Cardiac muscle cell (in vitro differentiated cells and primary cell): ENCODE measurements at regions not wholly inside any gene's neighbourhood (a gene's known extent, or its start where the extent isn't known, plus 50 kb on each side); places are given as distances from the start of the nearest gene placed in this dataset.

Source experiments
- DNase-seq, 2 donors: peaks; one replicate each; pipeline versions ENCODE4 v3.0.0 to v3.0.0-alpha.2; 2010 to 2017; ENCODE audit warnings: low read depth in 1 of 2, low spot score in 1 of 2
- H3K27ac ChIP-seq: fragments of 200-600 bp; sonication (generic); 2 replicates; pipeline ENCODE4 v1.5.1; 2016
- H3K27me3 ChIP-seq: fragments of 200-600 bp; sonication (generic); 2 replicates; pipeline ENCODE4 v1.6.0; 2016; ENCODE audit warnings: control low read depth
- H3K36me3 ChIP-seq: fragments of 200-600 bp; sonication (generic); 2 replicates; pipeline ENCODE4 v1.5.1; 2016; ENCODE audit warnings: control low read depth
- H3K4me1 ChIP-seq: fragments of 200-600 bp; sonication (generic); 2 replicates; pipeline ENCODE4 v1.8.1; 2017; ENCODE audit warnings: low read depth, mild to moderate bottlenecking, mixed run types
- H3K4me3 ChIP-seq: fragments of 200-600 bp; sonication (generic); 2 replicates; pipeline ENCODE4 v1.5.1; 2016; ENCODE audit warnings: mild to moderate bottlenecking
- H3K9me3 ChIP-seq: fragments of 200-600 bp; sonication (generic); 2 replicates; pipeline ENCODE4 v1.5.1; 2017; ENCODE audit warnings: low read depth, mild to moderate bottlenecking, control low read depth
- TF ChIP-seq, protein P1 (sequence below): IDR thresholded peaks from 2 replicates; pipeline ENCODE4 v1.5.1; 2012; ENCODE audit warnings: low read depth, mild to moderate bottlenecking, low read length

DNA sequence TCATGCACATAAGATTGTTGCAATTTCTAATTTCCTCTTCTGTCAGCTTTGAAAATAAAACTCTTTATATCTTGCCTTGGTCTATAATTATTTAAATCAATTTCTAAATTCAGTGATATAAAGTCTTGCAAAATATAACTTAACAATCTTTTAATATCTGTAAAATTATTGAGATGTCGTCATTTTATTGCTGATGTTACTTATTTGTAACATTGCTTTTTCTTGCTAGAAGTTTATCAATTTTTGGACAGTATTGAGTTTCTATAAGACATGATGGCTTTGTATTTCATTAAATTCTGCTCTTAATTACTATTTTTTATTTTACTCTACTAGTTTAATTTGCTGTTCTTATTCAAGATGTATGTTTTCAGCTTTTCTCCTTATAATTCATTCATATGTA, 1036.5 kb downstream of the TMEM182 start:
- no peaks in the 10 kb centered on the region for H3K9me3 ChIP-seq
- no peak overlapping the region for H3K27ac ChIP-seq
- H3K27me3 ChIP-seq = no peaks in the 10 kb centered on the region
- no peaks in the 10 kb centered on the region for H3K36me3 ChIP-seq
- no peak for DNase-seq
- TF ChIP-seq, protein P1, sequence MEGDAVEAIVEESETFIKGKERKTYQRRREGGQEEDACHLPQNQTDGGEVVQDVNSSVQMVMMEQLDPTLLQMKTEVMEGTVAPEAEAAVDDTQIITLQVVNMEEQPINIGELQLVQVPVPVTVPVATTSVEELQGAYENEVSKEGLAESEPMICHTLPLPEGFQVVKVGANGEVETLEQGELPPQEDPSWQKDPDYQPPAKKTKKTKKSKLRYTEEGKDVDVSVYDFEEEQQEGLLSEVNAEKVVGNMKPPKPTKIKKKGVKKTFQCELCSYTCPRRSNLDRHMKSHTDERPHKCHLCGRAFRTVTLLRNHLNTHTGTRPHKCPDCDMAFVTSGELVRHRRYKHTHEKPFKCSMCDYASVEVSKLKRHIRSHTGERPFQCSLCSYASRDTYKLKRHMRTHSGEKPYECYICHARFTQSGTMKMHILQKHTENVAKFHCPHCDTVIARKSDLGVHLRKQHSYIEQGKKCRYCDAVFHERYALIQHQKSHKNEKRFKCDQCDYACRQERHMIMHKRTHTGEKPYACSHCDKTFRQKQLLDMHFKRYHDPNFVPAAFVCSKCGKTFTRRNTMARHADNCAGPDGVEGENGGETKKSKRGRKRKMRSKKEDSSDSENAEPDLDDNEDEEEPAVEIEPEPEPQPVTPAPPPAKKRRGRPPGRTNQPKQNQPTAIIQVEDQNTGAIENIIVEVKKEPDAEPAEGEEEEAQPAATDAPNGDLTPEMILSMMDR = no peak
- no peak overlapping the region for H3K4me3 ChIP-seq
- H3K4me1 ChIP-seq = no peaks in the 10 kb centered on the region

DNA sequence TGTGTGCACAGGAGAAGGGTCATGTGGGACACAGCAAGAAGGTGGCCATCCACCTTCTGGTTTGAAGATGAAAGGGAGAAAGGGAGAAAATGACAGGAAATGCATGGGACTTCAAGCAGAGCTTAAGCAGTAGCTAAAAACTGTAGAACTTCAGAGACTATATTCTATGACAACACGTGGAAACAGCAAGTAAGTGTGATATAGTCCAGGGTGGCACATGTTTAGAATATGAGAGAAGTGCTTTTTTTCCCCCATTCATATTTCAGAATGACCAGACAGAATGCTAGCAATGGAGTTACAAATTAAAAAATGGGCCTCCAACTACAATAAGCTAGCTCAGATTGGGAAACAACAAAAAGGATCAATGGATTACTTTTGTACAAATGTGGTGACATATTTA, 1042.2 kb downstream of the TMEM182 start:
- no peak overlapping the region for H3K4me3 ChIP-seq
- no peak for DNase-seq
- TF ChIP-seq, protein P1 = no peak
- H3K36me3 ChIP-seq = no peaks in the 10 kb centered on the region
- no peaks in the 10 kb centered on the region for H3K4me1 ChIP-seq
- H3K27ac ChIP-seq = no peak overlapping the region
- H3K27me3 ChIP-seq = no peaks in the 10 kb centered on the region
- no peaks in the 10 kb centered on the region for H3K9me3 ChIP-seq

DNA sequence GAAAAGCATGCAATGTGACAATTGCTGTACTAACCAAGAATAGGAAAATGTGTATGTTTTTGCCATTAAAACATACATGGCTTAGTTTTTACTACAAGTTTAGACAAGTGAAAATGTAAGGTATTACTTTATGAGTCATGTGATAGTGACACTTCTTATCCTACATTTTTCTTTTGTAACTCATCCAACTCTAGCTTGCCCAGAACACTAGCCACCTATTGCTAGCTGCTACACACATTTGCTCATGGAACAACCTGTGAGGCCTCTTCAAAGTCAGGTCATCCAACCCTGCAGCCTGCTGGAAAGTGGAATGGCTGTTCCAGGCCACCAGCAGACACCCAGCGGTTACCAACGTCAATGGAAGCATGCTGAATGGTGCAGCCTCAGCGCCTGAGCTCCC, 1043.9 kb downstream of the TMEM182 start:
- DNase-seq = no peak
- no peaks in the 10 kb centered on the region for H3K36me3 ChIP-seq
- H3K27ac ChIP-seq = no peak overlapping the region
- no peaks in the 10 kb centered on the region for H3K4me1 ChIP-seq
- no peaks in the 10 kb centered on the region for H3K9me3 ChIP-seq
- H3K27me3 ChIP-seq = no peaks in the 10 kb centered on the region
- H3K4me3 ChIP-seq = no peak overlapping the region
- TF ChIP-seq, protein P1 = no peak

DNA sequence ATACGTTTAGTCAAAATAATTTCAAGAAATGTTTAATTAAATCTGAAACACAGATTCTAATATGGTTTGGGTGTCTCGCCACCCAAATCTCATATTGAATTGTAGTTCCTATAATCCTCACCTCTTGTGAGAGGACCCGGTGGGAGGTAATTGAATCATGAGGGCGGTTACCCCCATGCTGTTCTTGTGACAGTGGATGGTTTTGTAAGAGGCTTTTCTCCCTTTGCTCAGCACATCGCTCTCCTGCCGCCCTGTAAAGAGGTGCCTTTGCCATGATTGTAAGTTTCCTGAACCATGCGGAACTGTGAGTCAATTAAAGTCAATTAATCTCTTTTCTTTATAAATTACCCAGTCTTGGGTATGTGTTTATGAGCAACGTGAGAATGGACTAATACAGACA, 1045.1 kb upstream of the POU3F3 start:
- Histone ChIP-seq H3K4me3 (no peak overlapping the region), H3K36me3 (no peaks in the 10 kb centered on the region), H3K27ac (no peak overlapping the region), H3K27me3 (no peaks in the 10 kb centered on the region), H3K9me3 (no peaks in the 10 kb centered on the region), H3K4me1 (no peaks in the 10 kb centered on the region)
- TF ChIP-seq, protein P1 = no peak
- DNase-seq = no peak

DNA sequence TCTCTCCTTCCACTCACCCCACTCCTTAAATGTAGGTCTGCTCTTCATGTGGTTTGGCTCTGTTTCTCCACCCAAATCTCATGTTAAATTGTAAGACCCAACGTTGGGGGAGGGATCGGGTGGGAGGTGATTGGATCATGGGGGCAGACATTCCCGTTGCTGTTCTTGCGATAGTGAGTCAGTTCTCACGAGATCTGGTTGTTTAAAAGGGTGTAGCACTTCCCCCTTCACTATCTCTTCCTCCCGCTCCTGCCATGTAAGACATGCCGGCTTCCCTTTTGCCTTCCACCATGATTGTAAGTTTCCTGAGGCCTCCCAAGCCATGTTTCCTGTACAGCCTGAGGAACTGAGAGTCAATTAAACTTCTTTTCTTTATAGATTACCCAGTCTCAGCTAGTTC, 1044.5 kb upstream of the POU3F3 start:
- Histone ChIP-seq H3K9me3 (no peaks in the 10 kb centered on the region), H3K4me1 (no peaks in the 10 kb centered on the region), H3K27ac (no peak overlapping the region), H3K27me3 (no peaks in the 10 kb centered on the region), H3K4me3 (no peak overlapping the region), H3K36me3 (no peaks in the 10 kb centered on the region)
- TF ChIP-seq, protein P1 = no peak
- DNase-seq = no peak

DNA sequence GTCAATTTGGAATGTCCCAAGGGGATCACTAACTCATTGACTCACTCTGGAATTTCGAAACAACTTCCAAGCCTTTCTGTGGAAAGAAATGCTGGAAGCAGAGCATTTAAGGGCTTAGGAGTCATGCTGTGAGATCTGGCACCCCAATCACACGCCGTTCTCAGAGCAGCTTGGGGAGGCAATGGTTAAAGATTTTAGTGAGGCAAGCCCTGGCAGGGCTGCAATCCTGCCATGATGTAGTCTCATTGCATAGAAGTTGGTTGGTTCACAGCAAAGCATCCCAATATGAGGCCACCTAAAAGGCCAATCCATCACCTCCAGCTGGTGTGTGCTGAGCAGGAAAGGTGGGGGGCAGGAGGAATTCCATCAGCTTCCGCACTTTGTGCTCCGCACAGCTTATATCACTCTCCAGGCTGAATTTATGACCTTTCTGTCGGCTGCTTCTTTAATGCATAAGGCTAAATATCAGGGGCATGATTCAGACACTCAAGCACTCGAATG, 1043.9 kb upstream of the POU3F3 start:
- no peaks in the 10 kb centered on the region for H3K27me3 ChIP-seq
- no peaks in the 10 kb centered on the region for H3K36me3 ChIP-seq
- no peak for DNase-seq
- H3K4me3 ChIP-seq = no peak overlapping the region
- H3K4me1 ChIP-seq = no peaks in the 10 kb centered on the region
- TF ChIP-seq, protein P1 = no peak
- H3K9me3 ChIP-seq = no peaks in the 10 kb centered on the region
- no peak overlapping the region for H3K27ac ChIP-seq
